BJ (cell line): ENCODE measurements at regions not wholly inside any gene's neighbourhood (a gene's known extent, or its start where the extent isn't known, plus 50 kb on each side); places are given as distances from the start of the nearest gene placed in this dataset.

Experiments used
- CTCF ChIA-PET: fragments of 350-600 bp; formaldehyde crosslinking; extraction: SDS; loops from one replicate; lab custom pipeline; 2021; ENCODE audit warnings: antibody characterized with exemption, inconsistent platforms; lab: Yijun Ruan, JAX
- POLR2A ChIA-PET: fragments of 300-600 bp; sonication (Branson Sonifier 250); formaldehyde crosslinking; extraction: SDS; loops from one replicate; lab custom pipeline; 2021; ENCODE audit warnings: antibody characterized with exemption; lab: Charles Lee
- DNase-seq: peaks from one replicate; pipeline ENCODE4 v3.0.0-alpha.2; 2011; ENCODE audit warnings: low read depth
- H3K27me3 ChIP-seq: 2 replicates; pipeline ENCODE4 v1.6.0; 2011; ENCODE audit warnings: low read length; ENCODE audit not compliant: control insufficient read depth, insufficient read depth
- H3K36me3 ChIP-seq: 2 replicates; pipeline ENCODE4 v1.5.1; 2011; ENCODE audit warnings: low read length; ENCODE audit not compliant: control insufficient read depth, insufficient read depth
- H3K4me3 ChIP-seq: 2 replicates; pipeline ENCODE4 v1.5.1; 2011; ENCODE audit warnings: low read depth, mild to moderate bottlenecking, control low read depth, low read length
- TF ChIP-seq, protein P1 (sequence below): IDR thresholded peaks from 2 replicates; pipeline ENCODE4 v1.5.1; 2011; ENCODE audit warnings: low read depth, mild to moderate bottlenecking, control low read depth, inconsistent platforms, low read length, moderate library complexity; ENCODE audit not compliant: insufficient read depth

DNA sequence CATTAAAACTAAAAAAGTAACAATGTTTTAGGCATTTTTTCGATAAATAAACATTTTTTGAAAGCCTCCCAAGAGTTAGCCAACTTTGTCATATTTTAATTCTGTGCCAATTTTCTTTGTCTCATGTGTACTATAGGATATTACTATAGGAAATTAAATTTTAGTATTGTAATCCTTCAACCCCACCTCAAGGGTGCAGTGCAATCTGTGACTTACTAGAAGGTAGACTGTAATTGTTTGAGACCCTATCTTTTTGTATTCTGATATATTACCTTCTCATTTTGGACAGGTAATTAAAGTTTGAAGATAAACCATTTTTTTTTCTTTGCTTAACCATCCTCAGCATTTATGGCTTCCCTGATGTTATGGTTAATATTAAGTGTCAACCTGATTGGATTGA lies 457.8 kb downstream of the PCDH20 start:
- CTCF ChIA-PET: no interaction called here
- H3K36me3 ChIP-seq: no peaks in the 10 kb centered on the region
- TF ChIP-seq, protein P1, sequence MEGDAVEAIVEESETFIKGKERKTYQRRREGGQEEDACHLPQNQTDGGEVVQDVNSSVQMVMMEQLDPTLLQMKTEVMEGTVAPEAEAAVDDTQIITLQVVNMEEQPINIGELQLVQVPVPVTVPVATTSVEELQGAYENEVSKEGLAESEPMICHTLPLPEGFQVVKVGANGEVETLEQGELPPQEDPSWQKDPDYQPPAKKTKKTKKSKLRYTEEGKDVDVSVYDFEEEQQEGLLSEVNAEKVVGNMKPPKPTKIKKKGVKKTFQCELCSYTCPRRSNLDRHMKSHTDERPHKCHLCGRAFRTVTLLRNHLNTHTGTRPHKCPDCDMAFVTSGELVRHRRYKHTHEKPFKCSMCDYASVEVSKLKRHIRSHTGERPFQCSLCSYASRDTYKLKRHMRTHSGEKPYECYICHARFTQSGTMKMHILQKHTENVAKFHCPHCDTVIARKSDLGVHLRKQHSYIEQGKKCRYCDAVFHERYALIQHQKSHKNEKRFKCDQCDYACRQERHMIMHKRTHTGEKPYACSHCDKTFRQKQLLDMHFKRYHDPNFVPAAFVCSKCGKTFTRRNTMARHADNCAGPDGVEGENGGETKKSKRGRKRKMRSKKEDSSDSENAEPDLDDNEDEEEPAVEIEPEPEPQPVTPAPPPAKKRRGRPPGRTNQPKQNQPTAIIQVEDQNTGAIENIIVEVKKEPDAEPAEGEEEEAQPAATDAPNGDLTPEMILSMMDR: no peak
- no peak overlapping the region for H3K4me3 ChIP-seq
- H3K27me3 ChIP-seq: no peaks in the 10 kb centered on the region
- POLR2A ChIA-PET: no interaction called here
- DNase-seq: no peak

DNA sequence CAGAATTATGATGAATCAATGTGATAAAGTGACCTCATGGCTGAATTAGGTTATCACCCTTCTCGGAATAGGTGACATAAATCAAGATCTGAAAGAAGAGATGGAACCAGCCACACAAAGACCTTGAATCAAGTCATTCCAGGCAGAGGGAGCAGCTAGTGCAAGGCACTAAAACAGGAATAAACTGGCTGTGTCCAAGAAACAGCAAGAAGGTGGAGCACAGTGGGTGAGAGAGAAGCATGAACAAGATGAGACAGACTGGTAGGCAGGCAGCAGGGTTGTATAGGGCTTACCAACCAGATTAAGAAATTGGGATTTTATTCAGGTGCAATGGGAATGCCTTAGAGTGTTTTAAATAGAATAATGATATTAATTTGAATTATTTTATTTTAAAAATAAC lies 470.3 kb downstream of the PCDH20 start:
- CTCF ChIA-PET: no interaction called here
- Histone ChIP-seq H3K4me3 (no peak overlapping the region), H3K27me3 (no peaks in the 10 kb centered on the region), H3K36me3 (no peaks in the 10 kb centered on the region)
- no peak for DNase-seq
- TF ChIP-seq, protein P1: no peak
- POLR2A ChIA-PET: no interaction called here

GRCh38 chr13:60944863-60945262 lies 470.8 kb downstream of the PCDH20 start:
- no peak overlapping the region for H3K4me3 ChIP-seq
- TF ChIP-seq, protein P1: no peak
- no peak for DNase-seq
- CTCF ChIA-PET: no interaction called here
- no peaks in the 10 kb centered on the region for H3K27me3 ChIP-seq
- no peaks in the 10 kb centered on the region for H3K36me3 ChIP-seq
- POLR2A ChIA-PET: no interaction called here

GRCh38 chr13:60944016-60944415 lies 471.6 kb downstream of the PCDH20 start:
- TF ChIP-seq, protein P1: no peak
- ChIA-PET POLR2A (no interaction called here), CTCF (no interaction called here)
- Histone ChIP-seq H3K4me3 (no peak overlapping the region), H3K36me3 (no peaks in the 10 kb centered on the region), H3K27me3 (no peaks in the 10 kb centered on the region)
- no peak for DNase-seq

DNA sequence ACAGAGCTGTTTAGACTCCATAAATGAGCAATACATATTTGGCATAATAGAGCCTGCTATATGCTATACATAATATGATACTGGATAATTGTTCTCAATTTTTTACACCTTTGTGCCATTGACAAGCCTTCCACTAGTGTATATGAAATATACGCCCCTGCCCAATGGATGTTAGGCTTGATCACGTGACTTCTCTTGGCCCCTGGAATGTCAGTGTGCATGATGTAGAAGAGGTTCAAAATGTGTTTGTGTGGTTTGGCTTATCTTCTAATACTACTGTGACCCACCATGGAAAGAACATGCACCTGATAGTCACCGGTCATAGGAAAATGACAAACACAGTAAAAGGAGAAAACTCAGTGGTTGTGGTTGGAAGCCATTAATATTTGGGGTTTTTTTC lies 479.4 kb downstream of the PCDH20 start:
- TF ChIP-seq, protein P1: no peak
- Histone ChIP-seq H3K36me3 (no peaks in the 10 kb centered on the region), H3K4me3 (no peak overlapping the region), H3K27me3 (no peaks in the 10 kb centered on the region)
- no peak for DNase-seq
- ChIA-PET CTCF (no interaction called here), POLR2A (no interaction called here)
